ENCODE measurements at regions not wholly inside any gene's neighbourhood (a gene's known extent, or its start where the extent isn't known, plus 50 kb on each side); places are given as distances from the start of the nearest gene placed in this dataset.

GRCh38 chr6:90386399-90387382, 90.0 kb upstream of the BACH2 start:
- Histone ChIP-seq H3K36me3 (ENCODE audit: control insufficient read depth, insufficient read depth, low read length) (no peaks in the 10 kb centered on the region), H3K4me3 (ENCODE audit: low read depth, low read length) (no peak overlapping the region), H3K27me3 (ENCODE audit: control insufficient read depth, insufficient read depth, low read length) (peaks cover 7% of the 10 kb centered on the region)
- ChIA-PET CTCF (interaction anchor here (1.2 kb wide), 2 partner anchors 9 to 11 kb away, joined by 3 read pairs; no protein-coding TSS in a partner anchor), POLR2A (interaction anchor here (0.6 kb wide), 1 partner anchor 55 kb away, joined by 4 read pairs; no protein-coding TSS in a partner anchor)
- TF ChIP-seq CTCF (IDR thresholded peaks at IDR 0.05; ENCODE audit: insufficient read depth, low read depth, low read length) = no peak
- no peak for DNase-seq (ENCODE audit: low read depth)

- CTCF ChIA-PET = no interaction called here
- TF ChIP-seq CTCF (IDR thresholded peaks at IDR 0.05; ENCODE audit: insufficient read depth, low read depth, low read length) = no peak
- no peak for DNase-seq (ENCODE audit: low read depth)
- Histone ChIP-seq H3K36me3 (ENCODE audit: control insufficient read depth, insufficient read depth, low read length) (no peaks in the 10 kb centered on the region), H3K27me3 (ENCODE audit: control insufficient read depth, insufficient read depth, low read length) (peaks cover 11% of the 10 kb centered on the region), H3K4me3 (ENCODE audit: low read depth, low read length) (no peak overlapping the region)
- POLR2A ChIA-PET = interaction anchor here (0.6 kb wide), 1 partner anchor 55 kb away, joined by 4 read pairs; no protein-coding TSS in a partner anchor
Observed at GRCh38 chr6:90385759-90386313, 89.2 kb upstream of the BACH2 start.

DNA sequence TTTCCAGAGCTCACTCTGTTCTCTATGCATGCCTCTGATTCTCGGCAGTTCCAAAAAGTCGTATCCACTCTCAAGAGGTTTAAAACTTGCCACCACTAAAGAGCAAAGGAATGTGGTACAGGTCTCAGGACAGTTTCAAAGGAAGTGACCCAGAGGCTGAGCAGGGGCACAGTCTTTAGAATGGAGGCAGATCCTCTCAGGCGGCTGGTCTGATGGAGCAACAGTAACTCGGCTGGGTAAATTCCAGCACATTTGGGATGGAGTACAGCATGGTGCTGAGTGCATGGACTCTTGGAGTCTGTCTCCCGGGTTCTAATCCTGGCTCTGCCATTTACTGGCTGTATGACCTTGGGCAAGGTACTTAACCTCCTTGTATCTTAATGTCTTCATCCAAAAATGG, 88.1 kb upstream of the BACH2 start:
- CTCF ChIA-PET = interaction anchor here (1.1 kb wide), 1 partner anchor 8 kb away, joined by 7 read pairs; no protein-coding TSS in a partner anchor
- POLR2A ChIA-PET = no interaction called here
- no peak for DNase-seq (ENCODE audit: low read depth)
- TF ChIP-seq CTCF (IDR thresholded peaks at IDR 0.05; ENCODE audit: insufficient read depth, low read depth, low read length) = no peak
- peaks cover 11% of the 10 kb centered on the region for H3K27me3 ChIP-seq (ENCODE audit: control insufficient read depth, insufficient read depth, low read length)
- no peak overlapping the region for H3K4me3 ChIP-seq (ENCODE audit: low read depth, low read length)
- no peaks in the 10 kb centered on the region for H3K36me3 ChIP-seq (ENCODE audit: control insufficient read depth, insufficient read depth, low read length)

- ChIA-PET CTCF (interaction anchor here (5.0 kb wide), 1 partner anchor 10 kb away, joined by 30 read pairs; no protein-coding TSS in a partner anchor), POLR2A (no interaction called here)
- Histone ChIP-seq H3K4me3 (ENCODE audit: low read depth, low read length) (no peak overlapping the region), H3K36me3 (ENCODE audit: control insufficient read depth, insufficient read depth, low read length) (no peaks in the 10 kb centered on the region), H3K27me3 (ENCODE audit: control insufficient read depth, insufficient read depth, low read length) (peaks cover 8% of the 10 kb centered on the region)
- TF ChIP-seq CTCF (IDR thresholded peaks at IDR 0.05; ENCODE audit: insufficient read depth, low read depth, low read length) = no peak
- no peak for DNase-seq (ENCODE audit: low read depth)
Observed at GRCh38 chr6:90383196-90383822, 86.7 kb upstream of the BACH2 start.

- Histone ChIP-seq H3K27me3 (ENCODE audit: control insufficient read depth, insufficient read depth, low read length) (peaks cover 8% of the 10 kb centered on the region), H3K4me3 (ENCODE audit: low read depth, low read length) (no peak overlapping the region), H3K36me3 (ENCODE audit: control insufficient read depth, insufficient read depth, low read length) (no peaks in the 10 kb centered on the region)
- TF ChIP-seq CTCF (IDR thresholded peaks at IDR 0.05; ENCODE audit: insufficient read depth, low read depth, low read length) = no peak
- ChIA-PET POLR2A (no interaction called here), CTCF (interaction anchor here (5.0 kb wide), 1 partner anchor 11 kb away, joined by 30 read pairs; no protein-coding TSS in a partner anchor)
- no peak for DNase-seq (ENCODE audit: low read depth)
Observed at GRCh38 chr6:90382760-90383159, 86.1 kb upstream of the BACH2 start.

All from BJ (cell line).